ENCODE measurements at regions not wholly inside any gene's neighbourhood (a gene's known extent, or its start where the extent isn't known, plus 50 kb on each side); places are given as distances from the start of the nearest gene placed in this dataset.

GRCh38 chr13:105031306-105031705, 1504.2 kb downstream of the EFNB2 start:
- Histone ChIP-seq H3K4me1 (ENCODE audit: control insufficient read depth, insufficient read depth, low read length) (peaks cover 6% of the 10 kb centered on the region), H3K27me3 (ENCODE audit: control insufficient read depth, insufficient read depth, low read length) (no peaks in the 10 kb centered on the region), H3K4me3 (ENCODE audit: low read length) (no peak overlapping the region), H3K36me3 (ENCODE audit: insufficient read depth, low read length) (no peaks in the 10 kb centered on the region), H3K9ac (ENCODE audit: low read depth, low read length) (no peak overlapping the region), H3K4me2 (ENCODE audit: low read length) (no peak overlapping the region), H3K9me3 (replicated peaks; ENCODE audit: low read length) (no peaks in the 10 kb centered on the region)

- H3K4me2 ChIP-seq (ENCODE audit: low read length) = no peak overlapping the region
- H3K4me3 ChIP-seq (ENCODE audit: low read length) = no peak overlapping the region
- H3K9me3 ChIP-seq (replicated peaks; ENCODE audit: low read length) = no peaks in the 10 kb centered on the region
- no peaks in the 10 kb centered on the region for H3K36me3 ChIP-seq (ENCODE audit: insufficient read depth, low read length)
- no peaks in the 10 kb centered on the region for H3K27me3 ChIP-seq (ENCODE audit: control insufficient read depth, insufficient read depth, low read length)
- H3K9ac ChIP-seq (ENCODE audit: low read depth, low read length) = no peak overlapping the region
- H3K4me1 ChIP-seq (ENCODE audit: control insufficient read depth, insufficient read depth, low read length) = peaks cover 6% of the 10 kb centered on the region
Measured at GRCh38 chr13:105030851-105031250, 1504.6 kb downstream of the EFNB2 start.

- H3K9ac ChIP-seq (ENCODE audit: low read depth, low read length) = no peak overlapping the region
Measured at GRCh38 chr13:105019073-105019472, 1516.4 kb downstream of the EFNB2 start.

GRCh38 chr13:105016266-105016665, 1519.2 kb downstream of the EFNB2 start:
- Histone ChIP-seq H3K4me1 (ENCODE audit: control insufficient read depth, insufficient read depth, low read length) (no peaks in the 10 kb centered on the region), H3K9me3 (replicated peaks; ENCODE audit: low read length) (no peaks in the 10 kb centered on the region), H3K9ac (ENCODE audit: low read depth, low read length) (no peak overlapping the region), H3K36me3 (ENCODE audit: insufficient read depth, low read length) (no peaks in the 10 kb centered on the region), H3K4me3 (ENCODE audit: low read length) (no peak overlapping the region), H3K27me3 (ENCODE audit: control insufficient read depth, insufficient read depth, low read length) (no peaks in the 10 kb centered on the region), H3K4me2 (ENCODE audit: low read length) (no peak overlapping the region)

More at GRCh38 chr13:105019073-105019472, 1516.4 kb downstream of the EFNB2 start:
- Histone ChIP-seq H3K9me3 (replicated peaks; ENCODE audit: low read length) (no peaks in the 10 kb centered on the region), H3K27me3 (ENCODE audit: control insufficient read depth, insufficient read depth, low read length) (no peaks in the 10 kb centered on the region), H3K4me3 (ENCODE audit: low read length) (no peak overlapping the region), H3K4me1 (ENCODE audit: control insufficient read depth, insufficient read depth, low read length) (no peaks in the 10 kb centered on the region), H3K36me3 (ENCODE audit: insufficient read depth, low read length) (no peaks in the 10 kb centered on the region), H3K4me2 (ENCODE audit: low read length) (no peak overlapping the region)

GRCh38 chr13:105008604-105009003, 1526.9 kb downstream of the EFNB2 start:
- Histone ChIP-seq H3K4me3 (ENCODE audit: low read length) (no peak overlapping the region), H3K4me1 (ENCODE audit: control insufficient read depth, insufficient read depth, low read length) (no peaks in the 10 kb centered on the region), H3K27me3 (ENCODE audit: control insufficient read depth, insufficient read depth, low read length) (no peaks in the 10 kb centered on the region), H3K4me2 (ENCODE audit: low read length) (no peak overlapping the region), H3K36me3 (ENCODE audit: insufficient read depth, low read length) (no peaks in the 10 kb centered on the region), H3K9ac (ENCODE audit: low read depth, low read length) (no peak overlapping the region), H3K9me3 (replicated peaks; ENCODE audit: low read length) (no peaks in the 10 kb centered on the region)

GRCh38 chr13:105007166-105007808, 1528.2 kb downstream of the EFNB2 start:
- Histone ChIP-seq H3K4me1 (ENCODE audit: control insufficient read depth, insufficient read depth, low read length) (no peaks in the 10 kb centered on the region), H3K4me2 (ENCODE audit: low read length) (no peak overlapping the region), H3K36me3 (ENCODE audit: insufficient read depth, low read length) (no peaks in the 10 kb centered on the region), H3K4me3 (ENCODE audit: low read length) (no peak overlapping the region), H3K27me3 (ENCODE audit: control insufficient read depth, insufficient read depth, low read length) (no peaks in the 10 kb centered on the region), H3K9ac (ENCODE audit: low read depth, low read length) (no peak overlapping the region), H3K9me3 (replicated peaks; ENCODE audit: low read length) (no peaks in the 10 kb centered on the region)

- Histone ChIP-seq H3K4me2 (ENCODE audit: low read length) (no peak overlapping the region), H3K4me1 (ENCODE audit: control insufficient read depth, insufficient read depth, low read length) (no peaks in the 10 kb centered on the region), H3K36me3 (ENCODE audit: insufficient read depth, low read length) (no peaks in the 10 kb centered on the region), H3K9ac (ENCODE audit: low read depth, low read length) (no peak overlapping the region), H3K27me3 (ENCODE audit: control insufficient read depth, insufficient read depth, low read length) (no peaks in the 10 kb centered on the region), H3K4me3 (ENCODE audit: low read length) (no peak overlapping the region), H3K9me3 (replicated peaks; ENCODE audit: low read length) (no peaks in the 10 kb centered on the region)
Measured at GRCh38 chr13:104996022-104996421, 1539.4 kb downstream of the EFNB2 start.

- Histone ChIP-seq H3K4me1 (ENCODE audit: control insufficient read depth, insufficient read depth, low read length) (no peaks in the 10 kb centered on the region), H3K9ac (ENCODE audit: low read depth, low read length) (no peak overlapping the region), H3K4me3 (ENCODE audit: low read length) (no peak overlapping the region), H3K9me3 (replicated peaks; ENCODE audit: low read length) (no peaks in the 10 kb centered on the region), H3K36me3 (ENCODE audit: insufficient read depth, low read length) (no peaks in the 10 kb centered on the region), H3K27me3 (ENCODE audit: control insufficient read depth, insufficient read depth, low read length) (no peaks in the 10 kb centered on the region), H3K4me2 (ENCODE audit: low read length) (no peak overlapping the region)
Measured at GRCh38 chr13:104993708-104994107, 1541.8 kb downstream of the EFNB2 start.

- H3K27me3 ChIP-seq (ENCODE audit: control insufficient read depth, insufficient read depth, low read length) = no peaks in the 10 kb centered on the region
- no peaks in the 10 kb centered on the region for H3K9me3 ChIP-seq (replicated peaks; ENCODE audit: low read length)
- H3K4me2 ChIP-seq (ENCODE audit: low read length) = no peak overlapping the region
- H3K4me3 ChIP-seq (ENCODE audit: low read length) = no peak overlapping the region
- no peaks in the 10 kb centered on the region for H3K36me3 ChIP-seq (ENCODE audit: insufficient read depth, low read length)
- H3K4me1 ChIP-seq (ENCODE audit: control insufficient read depth, insufficient read depth, low read length) = peaks cover 7% of the 10 kb centered on the region
- no peak overlapping the region for H3K9ac ChIP-seq (ENCODE audit: low read depth, low read length)
Measured at GRCh38 chr13:104987621-104988020, 1547.8 kb downstream of the EFNB2 start.

GRCh38 chr13:104984296-104984818, 1551.1 kb downstream of the EFNB2 start:
- no peak overlapping the region for H3K9ac ChIP-seq (ENCODE audit: low read depth, low read length)
- H3K4me2 ChIP-seq (ENCODE audit: low read length) = peak overlapping the region; percentile 19
- H3K9me3 ChIP-seq (replicated peaks; ENCODE audit: low read length) = no peaks in the 10 kb centered on the region
- H3K36me3 ChIP-seq (ENCODE audit: insufficient read depth, low read length) = no peaks in the 10 kb centered on the region
- H3K27me3 ChIP-seq (ENCODE audit: control insufficient read depth, insufficient read depth, low read length) = no peaks in the 10 kb centered on the region
- peaks cover 7% of the 10 kb centered on the region for H3K4me1 ChIP-seq (ENCODE audit: control insufficient read depth, insufficient read depth, low read length)
- no peak overlapping the region for H3K4me3 ChIP-seq (ENCODE audit: low read length)

- Histone ChIP-seq H3K4me2 (ENCODE audit: low read length) (no peak overlapping the region), H3K4me3 (ENCODE audit: low read length) (no peak overlapping the region), H3K4me1 (ENCODE audit: control insufficient read depth, insufficient read depth, low read length) (peaks cover 7% of the 10 kb centered on the region), H3K27me3 (ENCODE audit: control insufficient read depth, insufficient read depth, low read length) (no peaks in the 10 kb centered on the region), H3K9ac (ENCODE audit: low read depth, low read length) (no peak overlapping the region), H3K9me3 (replicated peaks; ENCODE audit: low read length) (no peaks in the 10 kb centered on the region), H3K36me3 (ENCODE audit: insufficient read depth, low read length) (no peaks in the 10 kb centered on the region)
Measured at GRCh38 chr13:104983601-104984000, 1551.9 kb downstream of the EFNB2 start.

GRCh38 chr13:104980586-104980985, 1554.9 kb downstream of the EFNB2 start:
- Histone ChIP-seq H3K4me2 (ENCODE audit: low read length) (no peak overlapping the region), H3K9ac (ENCODE audit: low read depth, low read length) (no peak overlapping the region), H3K4me3 (ENCODE audit: low read length) (no peak overlapping the region), H3K27me3 (ENCODE audit: control insufficient read depth, insufficient read depth, low read length) (no peaks in the 10 kb centered on the region), H3K4me1 (ENCODE audit: control insufficient read depth, insufficient read depth, low read length) (peaks cover 7% of the 10 kb centered on the region), H3K36me3 (ENCODE audit: insufficient read depth, low read length) (no peaks in the 10 kb centered on the region), H3K9me3 (replicated peaks; ENCODE audit: low read length) (no peaks in the 10 kb centered on the region)

Data from skeletal muscle satellite cell (primary cell).